Neural cell (in vitro differentiated cells): ENCODE measurements at regions not wholly inside any gene's neighbourhood (a gene's known extent, or its start where the extent isn't known, plus 50 kb on each side); places are given as distances from the start of the nearest gene placed in this dataset.

ENCODE experiments used
- H2AFZ ChIP-seq: fragments of 200-600, 300-800 bp; sonication (generic), shearing (Covaris generic); 2 replicates; pipeline ENCODE4 v1.6.0; 2014; ENCODE audit warnings: low read depth, mild to moderate bottlenecking, antibody characterized with exemption, low read length, moderate library complexity
- H3F3A ChIP-seq: fragments of 200-600 bp; shearing (Covaris generic); 2 replicates; pipeline ENCODE4 v1.6.1; 2016; ENCODE audit warnings: mild to moderate bottlenecking, moderate library complexity, mixed read lengths, antibody characterized with exemption, low read length; ENCODE audit not compliant: insufficient read depth, poor library complexity, severe bottlenecking
- H3K27ac ChIP-seq: fragments of 200-600, 300-800 bp; sonication (generic), shearing (Covaris generic); 2 replicates; pipeline ENCODE4 v1.5.1; 2014; ENCODE audit warnings: mild to moderate bottlenecking, low read length, moderate library complexity
- H3K27me3 ChIP-seq: fragments of 300-800, 200-600 bp; sonication (generic), shearing (Covaris generic); 2 replicates; pipeline ENCODE4 v1.6.0; 2014; ENCODE audit warnings: mild to moderate bottlenecking, low read depth, low read length, moderate library complexity; ENCODE audit not compliant: insufficient read depth
- H3K36me3 ChIP-seq: fragments of 300-800, 200-600 bp; sonication (generic), shearing (Covaris generic); 2 replicates; pipeline ENCODE4 v1.5.1; 2014; ENCODE audit warnings: mild to moderate bottlenecking, antibody characterized with exemption, low read length, moderate library complexity; ENCODE audit not compliant: insufficient read depth
- H3K4me2 ChIP-seq: fragments of 300-800, 200-600 bp; sonication (generic), shearing (Covaris generic); 2 replicates; pipeline ENCODE4 v1.6.0; 2014; ENCODE audit warnings: mild to moderate bottlenecking, low read length
- H3K4me3 ChIP-seq: fragments of 300-800, 200-600 bp; sonication (generic), shearing (Covaris generic); 2 replicates; pipeline ENCODE4 v1.5.1; 2014; ENCODE audit warnings: mild to moderate bottlenecking, low read length, moderate library complexity
- H3K79me2 ChIP-seq: fragments of 200-600 bp; shearing (Covaris generic); replicated peaks from 2 replicates; pipeline ENCODE4 v1.6.0; 2014; ENCODE audit warnings: mild to moderate bottlenecking, low read length, moderate library complexity; ENCODE audit not compliant: insufficient read depth
- H3K9ac ChIP-seq: fragments of 300-800, 200-600 bp; sonication (generic), shearing (Covaris generic); 2 replicates; pipeline ENCODE4 v1.6.1; 2016; ENCODE audit warnings: mild to moderate bottlenecking, low read length, mixed read lengths
- H3K9me2 ChIP-seq: fragments of 200-600 bp; shearing (Covaris generic); 2 replicates; pipeline ENCODE4 v1.6.1; 2016; ENCODE audit warnings: mild to moderate bottlenecking, low read length, mixed read lengths; ENCODE audit not compliant: insufficient read depth
- H3K9me3 ChIP-seq: fragments of 200-600, 300-800 bp; sonication (generic), shearing (Covaris generic); 2 replicates; pipeline ENCODE4 v1.6.1; 2016; ENCODE audit warnings: mild to moderate bottlenecking, mixed run types, low read length, moderate library complexity, mixed read lengths
- H4K20me1 ChIP-seq: fragments of 200-600 bp; shearing (Covaris generic); 2 replicates; pipeline ENCODE4 v1.6.1; 2016; ENCODE audit warnings: mild to moderate bottlenecking, mixed run types; ENCODE audit not compliant: insufficient read depth
- CTCF ChIP-seq: fragments of 450-650 bp; IDR thresholded peaks from 2 replicates; pipeline ENCODE4 v1.5.1; 2014; ENCODE audit warnings: antibody characterized with exemption, mild to moderate bottlenecking, moderate library complexity; ENCODE audit not compliant: poor library complexity, severe bottlenecking
- EP300 ChIP-seq: fragments of 450-650 bp; conservative IDR thresholded peaks from 2 replicates; pipeline ENCODE4 v1.6.1; 2014; ENCODE audit warnings: antibody characterized with exemption, mild to moderate bottlenecking, moderate library complexity; ENCODE audit not compliant: poor library complexity, severe bottlenecking
- EZH2 ChIP-seq: fragments of 200-600, 300-800 bp; shearing (Covaris generic), sonication (generic); IDR thresholded peaks from 2 replicates; pipeline ENCODE4 v1.6.1; 2014; ENCODE audit warnings: antibody characterized with exemption, low read length, borderline replicate concordance, mild to moderate bottlenecking; ENCODE audit not compliant: insufficient read depth, poor library complexity, severe bottlenecking
- MXI1 ChIP-seq: fragments of 450-650 bp; conservative IDR thresholded peaks from 2 replicates; pipeline ENCODE4 v1.6.1; 2014; ENCODE audit warnings: antibody characterized with exemption, mild to moderate bottlenecking; ENCODE audit not compliant: poor library complexity, severe bottlenecking
- POLR2AphosphoS5 ChIP-seq: IDR thresholded peaks from 2 replicates; pipeline ENCODE4 v1.6.1; 2012
- RAD21 ChIP-seq: fragments of 450-650 bp; conservative IDR thresholded peaks from 2 replicates; pipeline ENCODE4 v1.6.1; 2014; ENCODE audit warnings: antibody characterized with exemption, mild to moderate bottlenecking, moderate library complexity
- REST ChIP-seq: IDR thresholded peaks from 2 replicates; pipeline ENCODE4 v1.6.1; 2012; ENCODE audit warnings: borderline replicate concordance
- SMC3 ChIP-seq: fragments of 450-650 bp; conservative IDR thresholded peaks from 2 replicates; pipeline ENCODE4 v1.6.1; 2014; ENCODE audit warnings: antibody characterized with exemption, mild to moderate bottlenecking, moderate library complexity; ENCODE audit not compliant: poor library complexity
- TAF1 ChIP-seq: IDR thresholded peaks from 2 replicates; pipeline ENCODE4 v1.6.1; 2012; ENCODE audit warnings: low read depth

- H3K27me3 ChIP-seq = no peaks in the 10 kb centered on the region
- no peaks in the 10 kb centered on the region for H3K79me2 ChIP-seq
- no peaks in the 10 kb centered on the region for H3K36me3 ChIP-seq
- H3K27ac ChIP-seq = peak overlapping the region; percentile 12
- H3K4me2 ChIP-seq = no peak overlapping the region
- no peaks in the 10 kb centered on the region for H3F3A ChIP-seq
- H3K4me3 ChIP-seq = no peak overlapping the region
- no peak overlapping the region for H3K9ac ChIP-seq
- H4K20me1 ChIP-seq = no peaks in the 10 kb centered on the region
- H2AFZ ChIP-seq = no peak overlapping the region
- TF ChIP-seq CTCF (no peak), POLR2AphosphoS5 (no peak), TAF1 (no peak), EP300 (no peak), REST (no peak), MXI1 (no peak), EZH2 (no peak), RAD21 (no peak), SMC3 (no peak)
- H3K9me2 ChIP-seq = no peaks in the 10 kb centered on the region
- H3K9me3 ChIP-seq = no peaks in the 10 kb centered on the region
Measured at GRCh38 chr13:50678464-50679162, 164.9 kb downstream of the DLEU7 start.

- H3K79me2 ChIP-seq = no peaks in the 10 kb centered on the region
- no peak overlapping the region for H3K4me2 ChIP-seq
- no peak overlapping the region for H3K27ac ChIP-seq
- H3K9me2 ChIP-seq = no peaks in the 10 kb centered on the region
- H2AFZ ChIP-seq = no peak overlapping the region
- H3F3A ChIP-seq = no peaks in the 10 kb centered on the region
- H3K9ac ChIP-seq = no peak overlapping the region
- H4K20me1 ChIP-seq = no peaks in the 10 kb centered on the region
- H3K27me3 ChIP-seq = no peaks in the 10 kb centered on the region
- no peak overlapping the region for H3K4me3 ChIP-seq
- no peak for TF ChIP-seq CTCF
- no peak for TF ChIP-seq POLR2AphosphoS5
- no peak for TF ChIP-seq MXI1
- TF ChIP-seq EZH2 = no peak
- no peak for TF ChIP-seq REST
- no peaks in the 10 kb centered on the region for H3K36me3 ChIP-seq
- no peaks in the 10 kb centered on the region for H3K9me3 ChIP-seq
Measured at GRCh38 chr13:50679321-50679720, 164.2 kb downstream of the DLEU7 start.
